Liver (tissue), 3 donors: ENCODE measurements at regions not wholly inside any gene's neighbourhood (a gene's known extent, or its start where the extent isn't known, plus 50 kb on each side); places are given as distances from the start of the nearest gene placed in this dataset.

Source experiments
- JUND ChIP-seq, 2 donors: IDR thresholded peaks; 2 replicates each; pipeline ENCODE4 v1.6.1; 2016; ENCODE audit warnings: antibody characterized with exemption in 2 of 2
- NR2F2 ChIP-seq: IDR thresholded peaks from 2 replicates; pipeline ENCODE4 v1.6.1; 2016; ENCODE audit warnings: antibody characterized with exemption
- RAD21 ChIP-seq, 2 donors: IDR thresholded peaks; 2 replicates each; pipeline ENCODE4 v1.6.1; 2016; ENCODE audit warnings: antibody characterized with exemption in 2 of 2, mild to moderate bottlenecking in 2 of 2
- RXRA ChIP-seq, 2 donors: IDR thresholded peaks; 2 replicates each; pipeline ENCODE4 v1.6.1; 2017 to 2018; ENCODE audit warnings: antibody characterized with exemption in 2 of 2, mild to moderate bottlenecking in 1 of 2
- SP1 ChIP-seq: IDR thresholded peaks from 2 replicates; pipeline ENCODE4 v1.6.1; 2018; ENCODE audit warnings: antibody characterized with exemption, mild to moderate bottlenecking
- YY1 ChIP-seq: IDR thresholded peaks from 2 replicates; pipeline ENCODE4 v1.6.1; 2016; ENCODE audit warnings: antibody characterized with exemption, mild to moderate bottlenecking
- TF ChIP-seq, protein P1 (sequence below): fragments of 150-350 bp; IDR thresholded peaks from 2 replicates; pipeline ENCODE4 v1.5.1; 2017; ENCODE audit warnings: improper control_type of control experiment, low read depth, low read length; ENCODE audit not compliant: missing input control
- TF ChIP-seq, protein P2 (sequence below): IDR thresholded peaks from 2 replicates; pipeline ENCODE4 v1.6.1; 2016; ENCODE audit warnings: antibody characterized with exemption
- TF ChIP-seq, protein P3 (sequence below): IDR thresholded peaks from 2 replicates; pipeline ENCODE4 v1.6.1; 2016; ENCODE audit warnings: antibody characterized with exemption
- TF ChIP-seq, protein P4 (sequence below): IDR thresholded peaks from 2 replicates; pipeline ENCODE4 v1.6.1; 2016; ENCODE audit warnings: antibody characterized with exemption, mild to moderate bottlenecking
- donor health status: healthy.
- donor health status: healthy.

DNA sequence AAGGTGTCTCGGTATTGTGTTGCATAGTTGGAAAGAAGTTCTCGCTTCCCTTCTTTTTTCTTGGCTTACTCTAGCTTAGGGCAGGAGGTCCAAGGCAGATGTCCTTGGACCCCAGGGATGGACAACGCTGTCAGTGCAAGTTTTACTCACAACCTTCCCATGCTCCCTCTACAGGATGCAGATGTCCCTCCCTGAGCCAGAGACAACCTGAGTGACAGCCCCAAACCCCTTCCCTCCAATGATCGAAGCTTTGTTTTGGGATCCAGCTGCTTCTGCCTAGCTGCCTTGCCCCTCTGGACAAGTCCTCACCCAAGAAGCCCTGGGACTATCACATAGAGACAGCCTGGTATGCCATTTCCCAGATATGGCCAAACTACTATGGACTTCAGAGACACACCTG lies 112.0 kb upstream of the RAP1B start:
- TF ChIP-seq RAD21 (IDR thresholded peaks at IDR 0.05) (no peak), YY1 (no peak), RXRA (IDR thresholded peaks at IDR 0.05) (no peak), SP1 (no peak), NR2F2 (no peak), JUND (IDR thresholded peaks at IDR 0.05) (no peak)
- TF ChIP-seq, protein P1, sequence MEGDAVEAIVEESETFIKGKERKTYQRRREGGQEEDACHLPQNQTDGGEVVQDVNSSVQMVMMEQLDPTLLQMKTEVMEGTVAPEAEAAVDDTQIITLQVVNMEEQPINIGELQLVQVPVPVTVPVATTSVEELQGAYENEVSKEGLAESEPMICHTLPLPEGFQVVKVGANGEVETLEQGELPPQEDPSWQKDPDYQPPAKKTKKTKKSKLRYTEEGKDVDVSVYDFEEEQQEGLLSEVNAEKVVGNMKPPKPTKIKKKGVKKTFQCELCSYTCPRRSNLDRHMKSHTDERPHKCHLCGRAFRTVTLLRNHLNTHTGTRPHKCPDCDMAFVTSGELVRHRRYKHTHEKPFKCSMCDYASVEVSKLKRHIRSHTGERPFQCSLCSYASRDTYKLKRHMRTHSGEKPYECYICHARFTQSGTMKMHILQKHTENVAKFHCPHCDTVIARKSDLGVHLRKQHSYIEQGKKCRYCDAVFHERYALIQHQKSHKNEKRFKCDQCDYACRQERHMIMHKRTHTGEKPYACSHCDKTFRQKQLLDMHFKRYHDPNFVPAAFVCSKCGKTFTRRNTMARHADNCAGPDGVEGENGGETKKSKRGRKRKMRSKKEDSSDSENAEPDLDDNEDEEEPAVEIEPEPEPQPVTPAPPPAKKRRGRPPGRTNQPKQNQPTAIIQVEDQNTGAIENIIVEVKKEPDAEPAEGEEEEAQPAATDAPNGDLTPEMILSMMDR: no peak
- TF ChIP-seq, protein P2, sequence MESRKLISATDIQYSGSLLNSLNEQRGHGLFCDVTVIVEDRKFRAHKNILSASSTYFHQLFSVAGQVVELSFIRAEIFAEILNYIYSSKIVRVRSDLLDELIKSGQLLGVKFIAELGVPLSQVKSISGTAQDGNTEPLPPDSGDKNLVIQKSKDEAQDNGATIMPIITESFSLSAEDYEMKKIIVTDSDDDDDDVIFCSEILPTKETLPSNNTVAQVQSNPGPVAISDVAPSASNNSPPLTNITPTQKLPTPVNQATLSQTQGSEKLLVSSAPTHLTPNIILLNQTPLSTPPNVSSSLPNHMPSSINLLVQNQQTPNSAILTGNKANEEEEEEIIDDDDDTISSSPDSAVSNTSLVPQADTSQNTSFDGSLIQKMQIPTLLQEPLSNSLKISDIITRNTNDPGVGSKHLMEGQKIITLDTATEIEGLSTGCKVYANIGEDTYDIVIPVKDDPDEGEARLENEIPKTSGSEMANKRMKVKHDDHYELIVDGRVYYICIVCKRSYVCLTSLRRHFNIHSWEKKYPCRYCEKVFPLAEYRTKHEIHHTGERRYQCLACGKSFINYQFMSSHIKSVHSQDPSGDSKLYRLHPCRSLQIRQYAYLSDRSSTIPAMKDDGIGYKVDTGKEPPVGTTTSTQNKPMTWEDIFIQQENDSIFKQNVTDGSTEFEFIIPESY: no peak
- TF ChIP-seq, protein P3, sequence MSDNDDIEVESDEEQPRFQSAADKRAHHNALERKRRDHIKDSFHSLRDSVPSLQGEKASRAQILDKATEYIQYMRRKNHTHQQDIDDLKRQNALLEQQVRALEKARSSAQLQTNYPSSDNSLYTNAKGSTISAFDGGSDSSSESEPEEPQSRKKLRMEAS: no peak
- TF ChIP-seq, protein P4, sequence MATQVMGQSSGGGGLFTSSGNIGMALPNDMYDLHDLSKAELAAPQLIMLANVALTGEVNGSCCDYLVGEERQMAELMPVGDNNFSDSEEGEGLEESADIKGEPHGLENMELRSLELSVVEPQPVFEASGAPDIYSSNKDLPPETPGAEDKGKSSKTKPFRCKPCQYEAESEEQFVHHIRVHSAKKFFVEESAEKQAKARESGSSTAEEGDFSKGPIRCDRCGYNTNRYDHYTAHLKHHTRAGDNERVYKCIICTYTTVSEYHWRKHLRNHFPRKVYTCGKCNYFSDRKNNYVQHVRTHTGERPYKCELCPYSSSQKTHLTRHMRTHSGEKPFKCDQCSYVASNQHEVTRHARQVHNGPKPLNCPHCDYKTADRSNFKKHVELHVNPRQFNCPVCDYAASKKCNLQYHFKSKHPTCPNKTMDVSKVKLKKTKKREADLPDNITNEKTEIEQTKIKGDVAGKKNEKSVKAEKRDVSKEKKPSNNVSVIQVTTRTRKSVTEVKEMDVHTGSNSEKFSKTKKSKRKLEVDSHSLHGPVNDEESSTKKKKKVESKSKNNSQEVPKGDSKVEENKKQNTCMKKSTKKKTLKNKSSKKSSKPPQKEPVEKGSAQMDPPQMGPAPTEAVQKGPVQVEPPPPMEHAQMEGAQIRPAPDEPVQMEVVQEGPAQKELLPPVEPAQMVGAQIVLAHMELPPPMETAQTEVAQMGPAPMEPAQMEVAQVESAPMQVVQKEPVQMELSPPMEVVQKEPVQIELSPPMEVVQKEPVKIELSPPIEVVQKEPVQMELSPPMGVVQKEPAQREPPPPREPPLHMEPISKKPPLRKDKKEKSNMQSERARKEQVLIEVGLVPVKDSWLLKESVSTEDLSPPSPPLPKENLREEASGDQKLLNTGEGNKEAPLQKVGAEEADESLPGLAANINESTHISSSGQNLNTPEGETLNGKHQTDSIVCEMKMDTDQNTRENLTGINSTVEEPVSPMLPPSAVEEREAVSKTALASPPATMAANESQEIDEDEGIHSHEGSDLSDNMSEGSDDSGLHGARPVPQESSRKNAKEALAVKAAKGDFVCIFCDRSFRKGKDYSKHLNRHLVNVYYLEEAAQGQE: no peak
